HG02973 (cell line): ENCODE measurements at regions not wholly inside any gene's neighbourhood (a gene's known extent, or its start where the extent isn't known, plus 50 kb on each side); places are given as distances from the start of the nearest gene placed in this dataset.
"Not testable (repeated sequence)": the region's sequence is repeated elsewhere in the genome, so short reads cannot be mapped to it uniquely, and the experiment has no call there.

ENCODE experiments used
- ATAC-seq: cut with Tn5 transposase; IDR thresholded peaks from one replicate; pipeline ENCODE4 v1.9.1; 2021; ENCODE audit warnings: moderate library complexity; ENCODE audit not compliant: unreplicated experiment

DNA sequence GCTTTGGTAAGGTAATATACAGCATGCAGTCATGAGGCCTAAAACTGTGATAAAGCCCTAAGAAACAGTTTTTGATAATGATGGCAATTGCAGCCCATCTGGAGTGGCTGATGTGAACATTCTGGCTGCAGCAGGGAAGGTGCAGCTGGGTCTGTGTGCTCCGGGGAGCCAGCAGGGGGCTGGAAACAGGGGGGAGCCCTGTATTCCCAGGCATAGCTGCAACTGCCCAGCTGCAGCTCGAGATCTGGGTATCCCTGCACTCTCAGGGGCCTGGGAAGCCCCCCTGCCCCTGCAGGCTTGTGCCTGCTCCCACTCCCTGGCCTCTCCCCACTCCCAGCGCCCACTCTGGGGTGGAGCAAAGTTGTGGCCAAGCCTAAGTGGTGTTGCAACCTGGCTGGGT lies 95.6 kb downstream of the RRAGB start:
- no peak for ATAC-seq

DNA sequence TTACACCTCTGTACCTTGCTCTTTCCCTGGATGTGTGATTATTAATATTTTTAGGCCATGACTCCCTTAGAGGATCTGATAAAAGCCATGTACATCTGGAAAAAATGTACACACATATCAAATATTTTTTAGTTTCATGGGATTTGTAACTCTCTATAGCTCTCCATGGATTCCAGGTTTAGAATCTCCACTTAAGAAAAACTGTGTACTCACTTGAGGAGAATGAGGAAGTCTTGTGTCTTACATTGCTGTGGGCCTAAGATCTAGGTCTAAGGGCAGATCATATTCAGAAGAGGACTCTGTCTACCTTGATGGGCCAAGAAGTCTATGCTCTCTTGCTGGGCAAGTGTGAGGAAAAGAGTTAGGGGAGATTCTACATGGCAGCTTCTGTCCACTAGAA lies 98.0 kb downstream of the RRAGB start:
- ATAC-seq: no peak

DNA sequence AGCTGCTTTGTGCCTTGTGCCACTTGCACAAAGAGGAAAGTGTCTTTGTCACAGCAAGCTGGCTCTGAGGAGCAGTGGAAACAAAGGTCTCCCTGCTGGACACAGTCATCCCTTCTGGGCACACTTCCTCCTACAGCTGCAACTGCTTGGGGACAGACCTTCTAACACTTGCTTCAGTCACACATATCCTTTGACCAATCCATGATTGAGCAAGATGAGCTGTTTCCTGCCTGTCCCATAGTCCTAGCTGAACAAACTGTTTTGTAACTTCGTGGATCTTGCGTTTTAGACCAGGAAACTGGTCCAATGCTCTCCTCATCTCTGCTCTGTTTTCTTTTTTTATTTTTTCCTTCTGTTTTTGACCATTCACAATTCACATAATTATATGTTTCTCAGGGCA lies 98.5 kb downstream of the RRAGB start:
- ATAC-seq: no peak

DNA sequence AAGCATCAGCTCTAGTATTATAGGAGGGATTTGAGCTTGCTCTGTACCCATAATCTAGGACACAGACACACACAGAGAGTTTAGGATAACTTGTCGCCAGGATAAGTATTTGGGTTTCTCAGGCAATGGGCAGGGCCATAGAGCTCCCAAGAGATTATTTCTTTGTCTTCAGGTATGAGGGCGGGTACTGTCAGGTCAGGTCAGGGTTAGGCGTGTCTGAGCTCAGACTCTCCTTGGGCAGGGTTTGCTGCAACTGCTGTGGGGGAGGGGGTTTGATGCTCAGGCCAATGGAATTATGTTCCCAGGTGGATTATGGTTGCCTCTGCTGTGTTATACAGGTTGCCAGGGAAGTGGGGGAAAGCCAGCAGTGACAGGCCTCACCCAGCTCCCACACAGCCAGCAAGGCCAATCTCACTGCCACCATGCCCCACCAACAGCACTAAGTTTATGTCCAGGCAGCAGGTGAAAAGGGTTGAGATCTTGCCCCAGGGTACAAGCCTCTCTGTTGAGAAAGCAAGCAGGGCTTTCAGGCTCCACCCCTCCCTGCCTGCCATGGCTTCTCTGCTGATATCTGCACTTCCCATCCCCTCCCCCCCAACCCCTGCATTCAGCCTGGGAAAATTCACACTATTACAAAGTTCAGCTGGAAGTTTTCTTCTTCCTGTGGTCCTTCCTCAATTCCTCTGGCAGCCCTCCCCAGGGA lies 101.3 kb downstream of the RRAGB start:
- no peak for ATAC-seq

DNA sequence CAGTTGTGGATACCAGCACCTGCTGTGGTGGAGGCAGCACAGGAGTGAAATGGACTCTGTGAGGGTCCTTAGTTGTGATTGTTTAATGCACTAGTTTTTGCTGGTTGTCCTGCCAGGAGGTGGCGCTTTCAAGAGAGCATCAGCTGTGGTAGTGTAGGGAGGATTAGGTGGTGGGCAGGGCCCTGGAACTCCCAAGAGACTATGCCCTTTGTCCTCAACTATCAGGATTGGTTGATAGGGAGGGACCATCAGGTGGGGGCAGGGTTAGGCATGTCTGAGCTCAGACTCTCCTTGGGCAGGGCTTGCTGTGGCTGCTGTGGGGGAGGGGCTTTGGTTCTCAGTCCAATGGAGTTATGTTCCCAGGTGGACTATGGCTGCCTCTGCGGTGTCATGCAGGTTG lies 121.9 kb downstream of the RRAGB start:
- no peak for ATAC-seq

DNA sequence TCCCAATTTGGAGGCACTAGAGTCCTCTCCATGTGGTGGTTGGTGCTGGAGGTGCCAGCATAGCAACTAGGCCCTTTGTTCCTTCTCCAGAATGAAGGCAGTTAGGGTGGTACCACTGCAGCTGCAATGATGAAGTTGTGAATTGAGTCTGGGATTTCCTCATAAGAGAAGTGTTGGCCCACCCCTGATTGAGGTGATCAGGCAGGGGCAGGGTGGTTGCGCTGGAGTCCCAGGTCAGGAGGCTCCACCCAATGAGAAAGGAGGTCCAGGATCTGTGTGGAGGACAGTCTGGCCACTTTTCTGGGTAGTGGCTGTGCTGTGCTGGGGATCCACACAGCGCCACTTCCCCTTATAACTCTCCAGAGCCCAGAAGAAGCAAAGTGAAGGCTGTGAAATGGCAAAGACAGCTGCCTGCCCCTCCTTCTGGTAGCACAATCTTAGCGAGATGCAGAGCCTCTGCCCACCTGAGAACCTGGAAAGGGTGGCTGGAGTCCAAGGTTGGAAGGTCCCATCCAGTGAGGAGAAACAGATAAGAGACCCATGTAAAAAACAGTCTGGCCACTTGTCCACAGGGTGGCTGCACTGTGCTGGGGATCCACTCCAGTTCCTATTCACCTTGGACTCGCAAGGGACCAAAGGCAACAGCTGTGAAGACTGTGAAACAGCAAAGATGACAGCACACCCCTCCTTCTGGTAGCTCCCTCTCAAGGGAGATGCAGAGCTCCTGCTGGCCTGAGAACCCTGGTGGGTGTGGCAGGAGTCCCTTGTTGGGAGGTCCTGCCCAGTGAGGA lies 124.6 kb downstream of the RRAGB start:
- no peak for ATAC-seq

DNA sequence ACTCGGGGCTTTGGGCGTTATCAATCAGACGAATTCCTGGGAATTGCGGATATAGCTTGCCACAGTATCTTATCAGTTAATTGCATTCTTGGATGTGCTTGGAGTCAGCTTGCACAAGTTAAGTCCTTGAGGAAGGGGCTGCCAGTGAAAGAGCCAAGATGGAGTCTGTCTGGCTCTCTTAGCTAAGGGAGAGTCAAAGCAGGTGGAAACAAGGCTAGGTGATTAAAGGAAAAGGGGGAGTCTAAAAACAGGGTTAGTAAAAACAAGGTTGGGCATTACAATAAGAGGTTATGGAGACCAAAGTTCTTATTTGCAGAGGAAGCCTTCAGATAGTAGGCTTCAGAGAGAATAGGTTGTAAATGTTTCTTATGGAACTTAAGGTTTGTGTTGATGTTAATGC lies 149.2 kb downstream of the RRAGB start:
- not testable (repeated sequence) for ATAC-seq

DNA sequence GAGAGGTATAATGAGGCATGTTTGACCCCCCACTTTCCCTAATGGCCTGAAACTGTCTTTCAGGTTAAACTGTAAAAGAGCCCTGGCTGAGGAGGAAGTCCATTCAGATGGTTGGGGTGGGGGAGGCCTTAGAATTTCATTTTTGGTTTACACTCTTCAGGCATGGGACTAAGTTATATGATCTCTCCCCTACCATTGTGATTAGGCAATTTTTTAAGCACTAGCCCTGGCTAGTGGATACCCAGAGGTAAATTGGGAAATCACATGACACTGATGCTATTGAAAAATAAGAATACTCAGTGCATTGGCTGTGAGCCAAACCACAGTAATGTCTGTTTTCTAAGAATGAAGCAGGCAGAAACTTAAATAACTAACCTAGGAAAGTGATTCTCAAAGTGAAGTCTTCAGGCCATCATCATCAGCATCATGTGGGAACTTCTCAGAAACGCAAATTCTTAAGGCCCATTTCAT lies 149.7 kb downstream of the RRAGB start:
- ATAC-seq: peak; percentile 83

DNA sequence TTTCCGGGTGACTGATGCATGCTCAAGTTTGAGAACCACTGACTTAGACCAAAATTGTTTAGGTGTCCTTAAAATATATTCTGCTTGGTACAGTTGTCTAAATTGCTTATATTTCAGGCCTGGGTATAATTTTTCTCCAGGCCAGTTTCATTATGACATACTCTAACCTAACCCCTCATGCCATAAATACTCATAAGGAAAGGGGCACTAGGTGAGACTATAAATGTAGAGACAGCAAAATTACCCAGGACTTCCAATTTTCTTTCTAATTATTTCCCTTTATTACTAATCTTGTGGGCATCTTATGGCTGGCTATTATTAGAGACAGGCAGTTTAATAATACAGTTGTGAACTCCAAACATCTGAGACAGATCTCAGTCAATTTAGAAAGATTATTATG lies 150.2 kb downstream of the RRAGB start:
- ATAC-seq: peak; percentile 64

DNA sequence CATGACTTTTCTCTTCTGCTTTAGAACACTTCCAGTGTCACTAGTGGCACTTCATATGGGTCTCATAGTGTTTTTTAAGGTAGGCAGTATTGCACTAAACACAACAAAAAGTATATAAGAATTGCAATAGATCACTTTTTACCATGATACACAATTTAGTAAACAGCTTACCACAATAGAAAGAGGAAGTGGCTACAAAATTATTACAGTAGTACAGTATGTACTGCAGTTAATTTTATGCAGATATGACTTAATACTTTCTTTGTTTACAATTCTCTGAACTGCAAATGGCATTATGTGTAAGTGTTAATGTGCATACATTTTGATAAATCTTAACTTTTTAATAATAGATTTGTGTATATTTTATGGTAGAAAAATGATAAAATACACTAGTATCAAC lies 157.3 kb downstream of the RRAGB start:
- ATAC-seq: peak; percentile 70

DNA sequence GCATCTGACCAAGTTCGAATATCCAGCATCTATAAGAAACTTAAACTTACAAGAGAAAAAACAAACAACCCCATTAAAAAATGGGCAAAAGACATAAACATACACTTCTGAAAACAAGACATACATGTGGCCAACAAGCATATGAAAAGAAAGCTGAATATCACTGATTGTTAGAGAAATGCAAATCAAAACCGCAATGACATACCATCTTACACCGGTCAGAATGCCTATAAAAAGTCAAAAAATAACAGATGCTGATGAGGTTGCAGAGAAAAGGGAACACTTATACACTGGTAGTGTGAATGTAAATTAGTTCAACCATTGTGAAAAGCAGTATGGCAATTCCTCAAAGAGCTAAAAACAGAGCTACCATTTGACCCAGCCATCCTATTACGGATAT lies 166.0 kb downstream of the RRAGB start:
- not testable (repeated sequence) for ATAC-seq

DNA sequence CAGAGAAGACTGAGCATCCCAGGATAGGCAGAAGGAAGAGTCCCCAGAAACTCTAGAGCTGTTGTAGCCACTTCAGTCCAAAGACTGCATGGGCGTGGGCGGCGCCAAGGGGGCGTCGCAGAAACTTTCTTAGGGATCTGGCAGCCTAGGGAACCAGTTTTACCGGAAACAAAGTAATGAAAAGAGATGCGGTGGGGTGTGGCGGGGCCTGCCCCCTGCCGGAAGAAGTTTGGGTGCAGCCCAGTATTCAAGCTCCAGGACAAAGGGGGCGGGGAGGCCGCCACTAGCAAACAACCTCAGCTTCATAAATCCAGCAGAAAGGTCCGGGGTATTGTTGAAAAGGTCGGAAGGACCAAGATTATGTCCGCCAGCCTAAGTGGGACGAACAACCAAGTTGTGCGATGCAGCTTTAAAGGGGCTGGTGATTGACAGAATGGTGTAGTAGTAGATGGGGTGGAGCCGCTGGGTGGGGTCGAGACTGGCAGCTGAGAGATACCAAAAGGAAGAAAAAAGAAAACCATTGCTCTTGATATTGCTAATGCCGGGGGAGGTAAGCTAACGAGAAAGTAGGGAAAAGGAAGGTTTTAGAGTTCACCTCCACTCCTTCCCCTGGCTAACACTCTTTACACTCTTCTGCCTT lies 190.5 kb downstream of the RRAGB start:
- peak; percentile 84 for ATAC-seq

DNA sequence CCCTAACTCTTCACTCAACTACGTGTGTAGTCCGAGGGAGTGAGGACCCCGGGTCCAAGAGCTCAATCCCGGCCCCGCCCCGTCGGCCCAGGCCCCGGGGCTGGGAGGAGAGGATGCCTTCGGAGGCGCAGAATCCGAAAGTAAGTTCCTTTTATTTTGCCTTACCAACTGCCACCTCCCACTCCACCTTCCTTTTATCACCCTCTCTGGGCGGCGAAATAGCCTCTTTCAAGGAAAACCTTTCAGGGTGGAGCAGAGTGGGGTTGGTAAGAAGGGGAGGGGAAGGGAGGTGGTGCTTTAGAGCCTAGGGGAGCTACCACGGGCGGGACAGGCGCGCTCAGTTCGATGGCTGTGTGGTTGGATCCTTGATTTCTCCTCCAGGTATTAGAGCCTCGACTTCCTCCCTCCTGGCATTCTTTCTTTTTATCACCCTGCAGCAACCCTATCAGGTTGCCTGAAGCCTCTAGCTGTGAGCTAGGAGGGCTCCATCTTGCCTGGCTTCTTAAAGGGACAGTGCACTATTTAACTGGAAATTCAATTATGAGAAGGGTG lies 191.2 kb downstream of the RRAGB start:
- peak; percentile 45 for ATAC-seq

DNA sequence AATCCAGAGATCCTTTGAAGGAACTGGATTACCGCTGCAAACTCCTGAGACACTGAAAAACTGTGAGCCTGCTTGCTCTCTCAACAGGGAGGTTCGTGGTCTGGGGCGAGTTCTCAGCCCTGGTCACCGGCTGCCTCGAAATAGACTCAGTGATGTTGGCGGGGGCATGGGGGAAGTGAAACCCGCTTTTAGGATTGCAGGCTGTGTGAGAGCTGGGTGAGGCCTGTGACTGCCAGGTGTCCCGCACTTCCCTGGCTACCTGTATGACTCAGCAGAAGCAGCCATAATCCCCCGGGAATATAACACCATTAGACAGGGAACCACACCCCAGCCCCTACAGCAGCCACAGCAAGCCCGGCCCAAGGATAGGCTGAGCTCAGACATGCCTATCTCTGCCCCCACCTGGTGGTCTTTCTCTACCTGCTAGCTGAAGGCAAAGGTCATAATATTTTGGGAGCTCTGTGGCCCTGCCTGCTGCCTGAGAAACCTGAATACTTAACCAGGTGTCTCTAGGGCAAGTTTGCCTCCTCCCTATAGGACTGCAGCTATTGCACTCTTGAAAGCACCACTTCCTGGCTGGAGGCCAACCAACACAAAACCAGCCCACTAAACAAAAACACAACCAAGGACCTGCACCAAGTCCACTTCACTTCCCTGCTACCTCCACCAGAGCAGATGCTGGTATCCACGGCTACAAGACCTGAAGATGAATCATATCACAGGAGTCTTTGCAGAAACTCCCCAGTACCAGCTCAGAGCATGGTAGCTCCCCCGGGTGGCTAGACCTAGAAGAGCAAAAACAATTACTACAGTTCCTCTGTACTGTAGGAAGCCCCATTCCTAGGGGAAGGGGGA lies 202.0 kb downstream of the RRAGB start:
- peak; percentile 93 for ATAC-seq

DNA sequence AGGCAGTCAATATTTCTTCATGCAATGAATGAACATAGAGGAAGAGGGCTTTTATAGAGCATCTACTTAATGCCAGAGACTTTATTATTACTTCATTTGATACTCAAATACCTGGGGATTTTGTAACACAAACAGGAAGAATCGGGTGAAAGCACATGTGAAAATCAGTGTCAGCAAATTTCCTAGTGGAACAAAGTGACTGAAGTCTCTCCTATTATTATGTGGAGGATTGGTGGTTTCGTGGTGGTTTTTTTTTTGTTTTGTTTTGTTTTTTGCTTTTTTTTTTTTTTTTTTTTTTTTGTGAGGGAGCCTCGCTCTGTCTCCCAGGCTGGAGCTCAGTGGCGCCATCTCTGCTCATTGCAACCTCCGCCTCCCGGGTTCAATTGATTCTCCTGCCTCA lies 207.0 kb downstream of the RRAGB start:
- ATAC-seq: no peak

DNA sequence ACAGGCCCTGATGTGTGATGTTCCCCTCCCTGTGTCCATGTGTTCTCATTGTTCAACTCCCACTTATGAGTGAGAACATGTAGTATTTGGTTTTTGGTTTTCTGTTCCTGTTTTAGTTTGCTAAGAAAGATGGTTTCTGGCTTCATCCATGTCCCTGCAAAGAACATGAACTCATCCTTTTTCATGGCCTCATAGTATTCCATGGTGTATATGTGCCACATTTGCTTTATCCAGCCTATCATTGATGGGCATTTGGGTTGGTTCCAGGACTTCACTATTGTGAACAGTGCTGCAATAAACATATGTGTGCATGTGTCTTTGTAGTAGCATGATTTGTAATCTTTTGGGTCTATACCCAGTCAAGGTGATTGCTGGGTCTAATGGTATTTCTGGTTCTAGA lies 211.0 kb downstream of the RRAGB start:
- not testable (repeated sequence) for ATAC-seq
